Stimulated activated naive CD8-positive, alpha-beta T cell treated with anti-CD3 and anti-CD28 coated beads, Interleukin-15, Interleukin-2, amounts not matched to agents 100 U/mL and 50 U/mL, for 24 hours (primary cell): ENCODE measurements at regions not wholly inside any gene's neighbourhood (a gene's known extent, or its start where the extent isn't known, plus 50 kb on each side); places are given as distances from the start of the nearest gene placed in this dataset.
A peak's percentile ranks its signal among the peaks of the same experiment; 100 is the strongest.
"Not testable (repeated sequence)": the region's sequence is repeated elsewhere in the genome, so short reads cannot be mapped to it uniquely, and the experiment has no call there.

ENCODE experiments used
- ATAC-seq: fragments of 150-1000 bp; cut with Tn5 transposase; one replicate; pipeline ENCODE4 v1.10.0; 2021
- DNase-seq: peaks from one replicate; pipeline ENCODE4 v3.0.0; 2021

- ATAC-seq (no peak), DNase-seq (no peak)
These were observed 85.9 kb downstream of the ACTBL2 start for GRCh38 chr5:57396701-57397100.

GRCh38 chr5:57394421-57395210 is 88.0 kb downstream of the ACTBL2 start:
- ATAC-seq (no peak), DNase-seq (no peak)

GRCh38 chr5:57386958-57387357 is 95.7 kb downstream of the ACTBL2 start:
- ATAC-seq (no peak), DNase-seq (no peak)

- peak; percentile 81 for ATAC-seq
- DNase-seq, result peak; percentile 8
These were observed 99.3 kb downstream of the ACTBL2 start for GRCh38 chr5:57383093-57383861.

GRCh38 chr5:57382655-57383054 is 100.0 kb downstream of the ACTBL2 start:
- no peak for DNase-seq
- ATAC-seq, result no peak

- ATAC-seq (no peak), DNase-seq (no peak)
These were observed 112.2 kb downstream of the ACTBL2 start for GRCh38 chr5:57370376-57370775.

- DNase-seq (no peak), ATAC-seq (no peak)
These were observed 114.6 kb downstream of the ACTBL2 start for GRCh38 chr5:57368010-57368409.

GRCh38 chr5:57366744-57367143 is 115.9 kb downstream of the ACTBL2 start:
- ATAC-seq, result no peak
- no peak for DNase-seq

- DNase-seq, result no peak
- no peak for ATAC-seq
These were observed 119.7 kb downstream of the ACTBL2 start for GRCh38 chr5:57362951-57363350.

GRCh38 chr5:57360871-57361270 is 121.7 kb downstream of the ACTBL2 start:
- ATAC-seq, result no peak
- no peak for DNase-seq

- no peak for ATAC-seq
- no peak for DNase-seq
These were observed 123.6 kb downstream of the ACTBL2 start for GRCh38 chr5:57358796-57359592.

GRCh38 chr5:57356850-57357249 is 125.8 kb downstream of the ACTBL2 start:
- not testable (repeated sequence) for DNase-seq, ATAC-seq

GRCh38 chr5:57349214-57349613 is 133.4 kb downstream of the ACTBL2 start:
- ATAC-seq (no peak), DNase-seq (no peak)

- no peak for ATAC-seq
- no peak for DNase-seq
These were observed 134.1 kb downstream of the ACTBL2 start for GRCh38 chr5:57348376-57349140.

GRCh38 chr5:57346328-57346727 is 136.3 kb downstream of the ACTBL2 start:
- ATAC-seq (no peak), DNase-seq (no peak)

- DNase-seq (no peak), ATAC-seq (no peak)
These were observed 141.1 kb downstream of the ACTBL2 start for GRCh38 chr5:57341380-57341979.

GRCh38 chr5:57340681-57341080 is 141.9 kb downstream of the ACTBL2 start:
- no peak for ATAC-seq
- DNase-seq, result no peak

GRCh38 chr5:57339521-57339920 is 143.1 kb downstream of the ACTBL2 start:
- no peak for DNase-seq
- no peak for ATAC-seq

GRCh38 chr5:57338868-57339340 is 143.7 kb downstream of the ACTBL2 start:
- ATAC-seq (no peak), DNase-seq (no peak)

- DNase-seq (peak; percentile 4), ATAC-seq (no peak)
These were observed 144.3 kb downstream of the ACTBL2 start for GRCh38 chr5:57338068-57338867.
